ENCODE measurements at regions not wholly inside any gene's neighbourhood (a gene's known extent, or its start where the extent isn't known, plus 50 kb on each side); places are given as distances from the start of the nearest gene placed in this dataset.

DNA sequence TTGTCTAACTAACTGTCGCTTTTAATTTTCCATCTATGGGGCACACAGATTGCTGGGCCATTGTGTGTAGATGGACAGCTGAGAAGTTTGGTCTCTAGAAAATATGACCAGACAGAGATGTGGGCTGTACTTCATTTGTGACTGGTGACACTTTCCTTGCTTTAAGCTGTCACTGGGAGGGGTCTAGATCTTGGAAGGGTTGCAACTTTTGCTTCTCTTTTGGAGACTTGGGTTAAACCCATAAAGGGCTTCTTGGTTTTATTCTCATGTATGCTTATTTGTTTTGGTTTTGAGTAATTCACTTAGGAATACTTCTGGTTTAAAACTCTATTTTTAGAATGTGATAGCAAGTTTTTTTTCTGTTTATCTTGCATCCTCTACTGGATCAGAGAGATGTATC, 80.2 kb downstream of the ETS2 start:
- DNase-seq = no peak

DNA sequence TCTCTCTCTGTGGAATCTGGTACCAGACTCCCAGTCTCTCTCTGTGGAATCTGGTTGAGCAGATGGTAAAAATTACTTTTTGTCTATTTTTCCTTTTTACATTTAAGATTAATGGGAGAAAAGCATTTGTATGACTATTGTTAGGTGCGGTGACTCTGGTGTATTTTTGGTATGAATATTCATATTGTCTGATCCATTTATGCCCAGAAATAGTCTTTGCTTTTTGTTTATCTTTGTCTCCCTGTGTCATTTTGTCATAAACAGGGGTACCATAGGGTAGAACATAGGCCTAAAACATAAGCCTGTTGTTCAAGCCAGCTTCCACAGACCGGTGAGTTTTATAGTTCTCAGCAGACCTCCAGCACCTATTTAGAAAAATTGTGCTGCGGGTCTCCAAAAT, 78.7 kb downstream of the ETS2 start:
- no peak for DNase-seq

DNA sequence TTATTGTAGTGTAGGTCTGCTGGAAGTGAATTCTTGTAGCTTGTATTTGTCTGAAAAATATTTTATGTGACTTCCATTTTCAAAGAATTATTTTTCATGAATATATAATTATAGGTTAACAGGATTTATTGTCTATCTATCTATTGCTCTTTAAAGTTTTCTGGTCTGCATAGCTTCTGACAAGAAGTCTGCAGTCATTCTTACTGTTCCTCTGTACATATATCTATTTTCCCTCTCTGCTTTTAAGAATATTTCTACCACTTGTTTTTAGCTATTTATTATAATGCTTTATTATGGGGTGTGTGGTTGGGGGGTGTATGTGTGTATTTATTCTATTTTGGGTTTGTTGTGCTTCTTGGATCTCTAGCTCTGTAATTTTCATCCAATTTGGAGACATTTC, 77.4 kb downstream of the ETS2 start:
- no peak for DNase-seq

DNA sequence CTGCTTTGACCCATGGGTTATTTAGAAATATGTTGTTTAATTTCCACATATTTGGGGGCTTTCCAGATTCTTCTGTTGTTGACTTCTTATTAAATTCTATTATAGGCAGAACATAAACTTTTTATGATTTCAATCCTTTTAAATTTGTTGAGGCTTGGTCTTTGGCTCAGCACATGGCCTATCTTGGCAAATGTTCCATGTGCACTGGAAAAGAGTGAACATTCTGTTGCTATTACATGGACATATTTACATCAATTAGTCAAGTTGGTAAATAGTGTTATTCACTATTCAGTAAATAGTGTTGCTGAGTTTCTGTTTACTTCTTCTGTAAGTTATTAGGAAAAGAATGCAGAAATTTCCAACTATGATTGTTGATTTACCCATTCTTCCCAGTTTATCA, 75.4 kb downstream of the ETS2 start:
- DNase-seq = no peak

DNA sequence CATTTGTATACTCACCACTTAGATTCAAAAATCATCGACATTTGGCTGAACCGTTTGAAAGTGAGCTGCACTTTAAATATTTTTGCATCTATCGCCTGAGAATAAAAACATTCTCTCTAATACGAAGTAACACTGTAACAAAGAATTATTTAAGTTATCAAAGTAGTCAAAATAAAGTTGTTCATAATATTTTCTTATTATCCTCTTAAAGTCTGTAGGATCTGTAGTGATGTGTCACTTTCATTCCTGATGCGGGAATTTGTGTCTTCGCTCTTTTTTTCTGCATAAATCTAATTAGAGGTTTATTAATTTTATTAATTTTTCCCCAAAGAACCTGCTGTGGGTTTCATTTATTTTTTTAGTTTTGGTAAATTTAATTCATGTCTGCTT, 74.8 kb downstream of the ETS2 start:
- DNase-seq = no peak

DNA sequence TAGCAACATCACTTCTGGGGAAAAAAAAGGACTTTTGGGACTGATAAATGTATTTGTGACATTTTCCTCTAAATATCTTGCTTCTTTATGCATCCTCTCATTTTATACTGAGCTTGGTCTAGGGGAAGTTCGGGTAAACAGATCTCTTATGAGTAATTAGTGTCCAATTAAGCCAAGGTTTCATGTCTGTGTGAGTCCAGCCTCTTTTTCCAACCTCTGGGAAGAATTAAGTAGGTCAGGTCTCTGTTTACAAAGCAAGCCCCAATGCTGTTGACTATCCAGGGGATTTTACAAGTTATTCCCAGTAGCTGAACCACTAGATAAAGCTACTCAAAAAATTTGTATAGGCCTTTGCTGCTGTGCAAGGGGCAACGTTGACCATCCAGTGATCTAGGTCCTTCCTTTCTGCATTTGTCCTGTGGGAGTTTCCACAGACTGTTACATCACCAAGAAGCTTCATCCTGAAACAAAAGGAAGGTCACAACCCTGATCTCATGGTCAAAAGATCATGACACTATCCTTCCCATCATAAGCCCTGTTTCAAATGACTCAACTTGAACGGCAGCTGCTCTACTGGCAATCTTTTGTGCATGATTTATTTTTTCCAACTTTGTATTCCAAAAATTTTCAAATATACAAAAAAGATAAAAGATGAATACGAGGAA, 74.3 kb downstream of the ETS2 start:
- no peak for DNase-seq

DNA sequence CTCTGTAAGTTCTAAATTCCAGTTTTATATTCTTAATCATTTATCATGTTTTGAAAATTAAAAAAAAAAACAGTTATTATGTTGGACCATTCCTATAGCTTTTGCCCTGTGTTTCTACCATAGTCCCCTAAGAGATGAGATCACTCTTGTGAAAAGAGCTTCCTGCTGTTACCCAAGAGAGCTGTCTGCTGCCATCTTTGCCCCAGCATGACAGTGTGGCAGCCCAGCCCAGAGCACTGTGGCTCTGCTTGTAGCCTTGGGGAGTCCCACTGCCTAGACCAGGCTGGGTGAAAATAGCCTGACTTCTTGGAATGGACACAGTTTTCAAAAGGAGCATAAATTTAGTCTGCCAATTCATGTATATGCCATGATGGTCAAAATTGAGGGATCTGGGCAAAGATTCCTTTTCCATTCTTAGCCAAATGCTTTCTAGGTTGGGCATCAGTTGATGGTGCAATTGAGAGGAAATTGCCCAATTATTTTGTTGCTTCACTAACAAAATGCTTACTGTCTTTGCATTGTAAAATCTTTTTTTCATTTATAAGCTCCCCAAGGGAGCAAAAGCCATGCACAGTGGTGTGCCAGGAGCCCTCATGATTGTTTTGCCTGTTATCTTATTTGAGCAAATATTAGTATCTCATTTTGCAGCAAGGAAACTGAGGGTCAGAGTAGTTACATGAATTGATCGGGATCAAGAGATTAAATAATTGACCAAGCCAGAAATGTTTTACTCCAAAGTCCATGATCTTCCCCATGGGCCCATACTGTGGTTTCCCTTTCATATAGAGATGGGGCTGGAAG, 72.8 kb downstream of the ETS2 start:
- DNase-seq = no peak

DNA sequence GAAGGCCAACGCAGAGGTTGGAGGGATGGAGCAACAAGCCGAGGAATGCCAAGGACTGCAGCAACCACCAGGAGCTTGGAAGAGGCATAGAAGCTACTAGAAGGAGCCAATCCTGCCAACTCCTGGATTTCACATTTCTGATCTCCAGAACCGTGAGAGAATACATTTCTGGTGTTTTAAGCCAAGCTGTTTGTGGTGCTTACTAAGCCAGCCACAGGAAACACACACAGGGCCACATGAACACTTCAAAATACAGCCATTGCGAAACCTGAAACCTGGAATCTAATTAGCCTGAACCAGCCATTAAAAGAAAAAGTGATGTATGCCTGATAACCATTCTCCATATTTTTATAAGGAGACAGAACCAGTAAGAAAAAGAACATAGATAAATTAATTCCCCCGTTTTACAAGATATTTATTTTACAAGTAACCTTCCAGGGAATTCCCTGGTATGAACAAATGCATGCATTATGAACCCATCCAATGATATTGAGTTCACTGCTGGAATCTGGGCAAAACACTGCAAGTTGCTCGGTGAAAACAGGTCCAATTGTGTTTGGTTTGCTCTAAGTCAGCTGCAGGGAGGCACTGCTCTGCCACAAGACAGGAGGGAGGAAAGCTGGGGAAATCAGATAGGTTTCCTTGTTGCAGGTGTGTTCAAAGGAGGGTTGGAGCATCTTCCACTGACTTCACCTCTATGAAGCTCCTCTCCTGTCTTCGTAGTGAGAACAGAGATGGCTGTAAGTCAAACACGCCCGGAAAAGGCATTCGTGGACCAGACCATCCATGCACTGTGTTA, 70.2 kb downstream of the ETS2 start:
- no peak for DNase-seq

All from right kidney (tissue), 1 donor.